COR-L47 (cell line): ENCODE measurements at regions not wholly inside any gene's neighbourhood (a gene's known extent, or its start where the extent isn't known, plus 50 kb on each side); places are given as distances from the start of the nearest gene placed in this dataset.

Source experiments
- DNase-seq: peaks from one replicate; lab custom pipeline; 2025; lab: John Stamatoyannopoulos, UW

DNA sequence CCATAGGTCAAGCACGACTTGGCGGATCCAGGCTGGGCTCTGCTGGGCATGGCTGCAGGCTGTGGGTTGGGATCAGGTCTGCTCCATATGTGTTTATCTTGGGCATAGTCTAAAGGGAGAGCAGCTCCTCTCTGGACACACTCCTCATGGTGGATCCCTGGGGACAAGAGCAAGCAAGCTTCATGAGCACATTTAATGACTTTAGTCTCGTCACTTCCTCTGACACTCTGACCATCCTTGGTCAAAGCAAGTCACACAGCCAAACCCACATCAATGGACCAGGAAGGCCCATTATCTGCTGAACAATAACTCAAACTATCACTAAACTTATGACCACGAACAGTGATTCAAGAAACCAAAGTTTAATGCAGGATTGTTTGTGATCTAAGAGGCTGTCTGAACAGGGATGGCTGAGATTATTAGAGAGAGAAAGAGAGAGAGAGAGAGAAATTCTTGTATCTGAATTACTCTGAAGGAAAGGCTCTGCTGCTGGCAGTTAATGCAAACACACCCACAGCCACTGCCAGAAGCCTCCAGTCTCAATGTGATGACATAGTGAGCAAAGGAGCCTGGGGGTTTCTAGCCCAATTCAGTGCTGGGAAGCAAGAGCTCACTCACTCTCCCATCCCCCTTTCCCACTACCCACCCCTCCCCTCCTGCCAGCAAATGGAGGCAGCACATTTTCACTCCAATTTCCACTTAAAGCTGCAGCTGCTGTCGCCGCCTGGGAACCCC is 490.2 kb upstream of the SULF2 start:
- DNase-seq: no peak

DNA sequence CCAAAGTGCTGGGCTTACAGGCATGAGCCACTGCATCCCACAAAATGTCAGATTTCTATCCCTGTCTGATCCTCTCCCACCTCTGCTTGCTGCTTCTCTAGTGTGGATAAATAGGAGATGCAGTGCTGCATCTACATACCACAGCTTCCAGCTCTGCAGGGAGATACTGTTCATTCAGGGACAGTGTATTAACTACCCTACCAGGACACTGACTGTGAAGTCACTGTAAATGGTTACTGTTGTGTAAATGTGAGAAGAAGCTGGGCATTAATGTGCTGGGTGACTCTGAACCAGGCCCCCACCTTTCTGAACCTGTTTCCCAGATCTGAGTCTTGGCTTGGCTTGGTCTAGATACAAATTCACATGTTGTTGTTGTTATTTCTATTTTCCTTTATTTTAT is 488.6 kb upstream of the SULF2 start:
- no peak for DNase-seq

- DNase-seq: no peak
Observed at GRCh38 chr20:48270885-48271284, 485.6 kb upstream of the SULF2 start.

DNA sequence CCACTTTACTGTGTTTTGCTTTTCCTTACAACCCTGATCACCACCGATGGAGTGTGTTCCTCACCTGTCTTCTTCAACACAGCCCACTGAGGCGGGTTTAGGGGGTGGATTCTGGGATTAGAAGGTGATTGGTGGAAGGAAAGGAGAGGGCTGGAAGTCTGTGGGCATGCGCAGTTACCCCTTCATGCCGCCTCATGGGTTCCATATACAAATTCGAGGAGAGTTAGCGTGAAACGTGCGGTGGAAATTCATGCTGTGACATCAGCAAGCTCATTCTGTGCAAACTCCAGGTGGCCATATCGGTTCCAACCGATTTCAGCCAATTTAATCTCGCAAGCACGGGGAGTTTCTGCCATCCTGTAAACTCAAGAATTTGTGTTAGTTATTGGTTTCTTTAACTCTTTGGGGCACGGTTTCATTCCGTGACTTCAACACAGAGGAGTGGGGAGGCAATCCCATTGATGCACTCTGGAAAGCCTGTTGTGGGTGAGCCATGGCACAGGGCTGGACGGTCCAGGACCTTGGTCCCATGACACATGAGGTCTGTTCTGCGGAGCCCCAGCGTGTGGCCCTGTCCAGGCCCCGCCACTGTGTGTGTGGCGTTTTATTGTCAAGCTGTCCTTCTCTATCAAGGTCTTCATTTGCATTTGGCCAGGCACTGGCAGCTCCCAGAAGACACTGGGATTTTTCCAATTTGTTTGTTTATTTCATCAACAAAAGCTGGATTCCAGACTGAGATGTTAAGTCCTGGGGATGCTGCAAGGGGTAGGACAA is 482.8 kb upstream of the SULF2 start:
- DNase-seq: no peak

DNA sequence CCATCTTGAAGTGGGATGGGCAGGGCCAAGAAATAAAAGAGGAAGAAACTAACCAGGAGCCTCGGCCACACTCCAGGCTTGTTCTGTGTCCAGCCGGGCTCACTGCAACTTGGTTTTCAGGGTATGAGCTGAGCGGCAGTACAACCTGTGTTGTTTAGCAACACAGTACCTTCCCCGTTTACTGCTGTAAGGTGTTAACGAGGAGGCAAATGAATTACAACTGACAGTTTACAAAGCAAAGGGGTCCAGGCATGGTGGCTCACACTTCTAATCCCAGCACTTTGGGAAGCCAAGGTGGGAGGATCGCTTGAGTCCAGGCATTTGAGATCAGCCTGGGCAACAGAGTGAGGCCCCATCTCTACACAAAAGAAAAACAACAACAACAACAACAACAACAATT is 481.3 kb upstream of the SULF2 start:
- DNase-seq: no peak

- DNase-seq: no peak
Observed at GRCh38 chr20:48265791-48266190, 480.5 kb upstream of the SULF2 start.

DNA sequence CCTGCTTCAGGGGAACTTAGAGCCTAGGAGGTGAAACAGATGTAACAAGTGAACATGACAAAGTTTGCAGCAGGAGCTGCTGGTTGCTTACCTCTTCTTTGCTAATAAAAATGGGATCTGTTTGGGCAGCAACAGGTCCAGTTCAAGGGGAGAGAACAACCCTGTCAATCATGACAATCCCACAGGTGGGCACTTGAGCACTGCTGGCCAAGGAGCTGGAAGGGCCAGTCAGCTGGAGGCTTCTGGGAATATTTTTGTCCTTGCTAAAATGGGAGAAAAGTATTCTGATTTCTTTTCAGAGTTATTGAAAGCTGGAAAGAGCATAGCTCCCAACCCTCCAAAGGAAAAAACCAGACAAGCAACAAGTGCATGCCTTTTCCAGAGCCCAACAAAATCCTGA is 477.7 kb upstream of the SULF2 start:
- DNase-seq: no peak

DNA sequence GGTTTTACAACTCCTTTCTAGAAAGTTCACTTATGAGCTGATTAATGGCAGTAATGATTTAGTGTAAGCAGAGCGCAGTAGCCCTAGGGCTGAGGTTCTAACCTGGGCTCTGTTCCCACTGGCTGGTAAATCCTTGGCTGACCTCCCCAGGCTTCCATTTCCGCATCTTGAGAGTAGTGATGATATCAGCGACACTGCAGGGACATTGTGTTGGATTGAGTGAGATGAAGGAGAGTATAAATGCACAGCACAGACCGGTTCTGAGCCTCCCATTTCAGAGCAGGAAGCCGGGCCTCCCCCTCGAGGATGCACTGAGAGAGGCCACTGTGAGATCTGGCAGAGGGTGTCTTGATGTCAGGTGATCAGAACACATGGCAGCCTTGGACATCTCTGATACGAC is 477.2 kb upstream of the SULF2 start:
- DNase-seq: no peak

DNA sequence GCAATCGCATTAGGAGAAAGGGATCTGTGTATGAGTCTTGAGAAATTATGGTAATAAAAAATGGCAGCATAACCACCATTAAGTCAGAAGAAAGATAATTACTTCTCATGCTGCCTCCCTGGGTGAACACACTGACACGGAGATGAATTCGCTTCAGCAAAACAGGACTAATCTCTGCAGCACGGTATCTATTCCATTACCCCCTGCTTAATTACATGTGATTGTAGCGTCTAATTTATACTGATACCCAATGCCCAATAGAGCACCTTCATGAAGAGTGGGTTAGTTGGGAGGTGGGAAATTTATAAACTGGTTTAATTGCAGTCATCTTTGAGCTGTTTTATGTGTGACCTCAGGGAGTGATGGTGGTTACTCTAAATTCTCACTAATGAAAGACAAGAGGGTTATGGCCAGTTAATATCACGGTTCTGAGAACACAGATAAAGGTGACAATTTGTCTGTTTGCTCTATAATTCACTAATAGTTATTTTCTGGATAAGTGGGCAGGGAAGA is 476.2 kb upstream of the SULF2 start:
- no peak for DNase-seq

GRCh38 chr20:48260129-48260756 is 475.0 kb upstream of the SULF2 start:
- no peak for DNase-seq

GRCh38 chr20:48259456-48259855 is 474.2 kb upstream of the SULF2 start:
- no peak for DNase-seq

- no peak for DNase-seq
Observed at GRCh38 chr20:48257833-48258232, 472.6 kb upstream of the SULF2 start.

- no peak for DNase-seq
Observed at GRCh38 chr20:48247961-48248360, 462.7 kb upstream of the SULF2 start.

GRCh38 chr20:48246061-48246790 is 460.9 kb upstream of the SULF2 start:
- no peak for DNase-seq

DNA sequence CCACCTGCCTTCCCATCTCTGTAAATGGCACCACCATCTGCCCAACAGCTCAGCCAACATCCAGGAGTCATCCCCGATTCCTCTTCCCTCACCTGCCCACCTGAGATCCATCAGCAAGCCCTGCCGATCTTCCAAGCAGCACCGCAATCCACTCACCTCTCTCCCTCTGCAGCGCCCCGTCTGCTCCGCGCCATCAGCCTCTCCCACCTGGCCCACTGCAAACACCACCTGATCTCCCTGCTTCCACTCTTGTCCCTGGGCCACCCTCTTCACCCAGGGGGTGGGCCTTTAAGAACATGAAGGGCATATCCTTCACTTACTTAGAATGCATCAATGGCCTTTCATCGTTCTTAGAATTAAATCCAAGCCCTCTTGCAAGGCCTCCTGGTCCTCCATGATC is 457.3 kb upstream of the SULF2 start:
- DNase-seq: no peak

GRCh38 chr20:48241482-48241881 is 456.2 kb upstream of the SULF2 start:
- DNase-seq: no peak

GRCh38 chr20:48238781-48239180 is 453.5 kb upstream of the SULF2 start:
- no peak for DNase-seq

GRCh38 chr20:48238326-48238725 is 453.0 kb upstream of the SULF2 start:
- DNase-seq: no peak

GRCh38 chr20:48236000-48236970 is 451.0 kb upstream of the SULF2 start:
- no peak for DNase-seq

DNA sequence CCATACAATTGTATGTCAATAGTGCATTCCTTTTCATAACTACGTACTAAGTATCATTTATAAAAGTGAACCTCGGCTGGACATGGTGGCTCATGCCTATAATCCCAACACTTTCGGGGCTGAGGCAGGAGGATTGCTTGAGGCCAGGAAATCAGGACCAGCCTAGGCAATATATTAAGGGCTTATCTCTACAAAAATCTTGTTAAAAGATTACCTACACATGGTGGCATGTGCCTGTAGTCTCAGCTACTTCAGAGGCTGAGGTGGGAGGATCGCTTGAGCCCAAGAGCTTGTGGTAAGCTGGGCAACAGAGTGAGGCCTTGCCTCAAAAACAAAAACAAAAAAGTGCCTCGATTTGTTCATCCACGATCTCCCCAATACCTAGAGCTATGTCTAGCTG is 449.7 kb upstream of the SULF2 start:
- no peak for DNase-seq
